Spleen (tissue), 11 donors: ENCODE measurements at regions not wholly inside any gene's neighbourhood (a gene's known extent, or its start where the extent isn't known, plus 50 kb on each side); places are given as distances from the start of the nearest gene placed in this dataset.

Experiments used
- DNase-seq: peaks from one replicate; pipeline ENCODE4 v3.0.0-alpha.2; 2020
- H3K27ac ChIP-seq, 8 donors: fragments of 200-600 bp; sonication (generic) in 7 of 8; 1 replicate in 4 of 8; 2 replicates in 4 of 8; pipeline versions ENCODE4 v1.5.0 to v1.8.0; 2016 to 2021; ENCODE audit warnings: inconsistent platforms in 4 of 8, mild to moderate bottlenecking in 4 of 8, moderate library complexity in 1 of 8
- H3K27me3 ChIP-seq, 7 donors: fragments of 200-600 bp; sonication (generic) in 6 of 7; replicated peaks in 1 of 7; 1 replicate in 4 of 7; 2 replicates in 3 of 7; pipeline versions ENCODE4 v1.5.0 to v1.8.0; 2016 to 2021; ENCODE audit warnings: inconsistent platforms in 3 of 7, mild to moderate bottlenecking in 1 of 7
- H3K36me3 ChIP-seq, 6 donors: fragments of 200-600 bp; sonication (generic) in 5 of 6; 1 replicate in 4 of 6; 2 replicates in 2 of 6; pipeline versions ENCODE4 v1.5.0 to v1.8.0; 2016 to 2021; ENCODE audit warnings: inconsistent platforms in 2 of 6
- H3K4me1 ChIP-seq, 6 donors: fragments of 200-600 bp; sonication (generic) in 5 of 6; 1 replicate in 3 of 6; 2 replicates in 3 of 6; pipeline versions ENCODE4 v1.5.0 to v1.8.0; 2016 to 2021; ENCODE audit warnings: inconsistent platforms in 3 of 6
- H3K4me3 ChIP-seq, 8 donors: fragments of 200-600 bp; sonication (generic) in 7 of 8; 1 replicate in 4 of 8; 2 replicates in 4 of 8; pipeline versions ENCODE4 v1.5.0 to v1.8.0; 2016 to 2021; ENCODE audit warnings: inconsistent platforms in 4 of 8, mild to moderate bottlenecking in 4 of 8, moderate library complexity in 2 of 8
- H3K9me3 ChIP-seq, 8 donors: fragments of 200-600 bp; sonication (generic) in 7 of 8; 1 replicate in 4 of 8; 2 replicates in 4 of 8; pipeline versions ENCODE4 v1.5.0 to v1.8.0; 2016 to 2021; ENCODE audit warnings: inconsistent platforms in 4 of 8
- CTCF ChIP-seq, 11 experiments: fragments of 200-600 bp in 7 of 11; fragments of 450-650 bp in 4 of 11; sonication (generic) in 4 of 11; IDR thresholded peaks in 8 of 11; conservative IDR thresholded peaks in 3 of 11; 1 replicate in 7 of 11; 2 replicates in 4 of 11; pipeline versions ENCODE4 v1.4.0 to v1.8.0; 2016 to 2021; ENCODE audit warnings: antibody characterized with exemption in 11 of 11, inconsistent platforms in 4 of 11, mild to moderate bottlenecking in 1 of 11
- POLR2A ChIP-seq, 3 donors: fragments of 450-650 bp; IDR thresholded peaks; one replicate each; pipeline ENCODE4 v1.5.1; 2017; ENCODE audit warnings: antibody characterized with exemption in 3 of 3, mild to moderate bottlenecking in 1 of 3
- POLR2AphosphoS5 ChIP-seq, 3 donors: sonication (generic); formaldehyde crosslinking; IDR thresholded peaks; one replicate each; pipeline ENCODE4 v1.5.1; 2017; ENCODE audit warnings: antibody characterized with exemption in 3 of 3
- WGBS, 5 donors: extraction: QIAGEN DNeasy Blood & Tissue Kit in 3 of 5; methylation state at CpG; one replicate each; pipeline versions ENCODE4 v1.1.5 to v1.1.7; 2013 to 2018; 5-methylcytosine and 5-hydroxymethylcytosine counted together
- intact Hi-C: fragments of 100-400 bp; cut with DNase I; formaldehyde crosslinking; loops from one replicate; pipeline ENCODE4 v1.15.0; 2023; ENCODE audit warnings: low total_unique reads
- donor health status: healthy with polysubstance abuse.
- donor health status: DM: no; HTN: no; CAD: no; lungs with moderate emphysema.
- donor health status: DM: no; HTN: no; CAD: no.
- donor health status: Bipolar disorder and iron deficiency.
- donor health status: healthy.
- donor health status: DM: no; HTN: no; CAD: no.
- donor health status: DM: yes; HTN: yes; CAD: no.

- DNase-seq: no peak
- 91 to 98% (median 96%) methylated on average over 14 of the region's 14 CpGs for WGBS, 5 donors
- intact Hi-C loops: no loop called here
- Histone ChIP-seq H3K4me1 (no peaks in the 10 kb centered on the region), H3K9me3 (peaks cover 0 to 9% (median 0%) of the 10 kb centered on the region in 8 donors), H3K4me3 (no peak overlapping the region), H3K36me3 (no peaks in the 10 kb centered on the region), H3K27ac (no peak overlapping the region), H3K27me3 (no peaks in the 10 kb centered on the region)
- TF ChIP-seq POLR2A (IDR thresholded peaks at IDR 0.05) (no peak), CTCF (IDR thresholded peaks at IDR 0.05 in 8 of 11, conservative IDR thresholded peaks at IDR 0.05 in 3 of 11) (no peak), POLR2AphosphoS5 (IDR thresholded peaks at IDR 0.05) (no peak)
Measured at GRCh38 chr16:50991006-50991405, 160.1 kb downstream of the SALL1 start.

DNA sequence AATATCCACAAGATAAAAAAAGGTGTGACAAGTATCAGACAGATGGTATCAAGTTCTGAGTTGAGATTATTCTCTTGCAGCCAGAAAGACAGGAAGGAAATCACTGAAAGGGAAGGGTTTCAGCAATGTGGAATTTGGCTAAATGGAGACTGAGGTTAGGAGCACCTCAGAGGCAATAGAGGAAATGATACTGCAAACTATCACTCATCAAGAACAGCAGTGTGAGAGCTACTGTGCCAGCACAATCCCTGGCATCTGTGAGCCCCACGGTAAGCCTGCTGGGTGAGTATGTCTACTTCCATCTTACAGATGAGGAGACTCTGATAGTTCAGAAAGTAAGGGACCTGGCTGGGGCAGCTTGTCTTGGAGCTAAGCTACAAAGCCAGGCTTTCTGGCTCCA lies 162.0 kb downstream of the SALL1 start:
- intact Hi-C loops: no loop called here
- no peak for DNase-seq
- H3K36me3 ChIP-seq: no peaks in the 10 kb centered on the region
- H3K27me3 ChIP-seq: no peaks in the 10 kb centered on the region
- H3K9me3 ChIP-seq: peaks cover 0 to 10% (median 0%) of the 10 kb centered on the region in 8 donors
- no peak overlapping the region for H3K4me3 ChIP-seq
- WGBS, 5 donors: 7 to 23% (median 14%) methylated on average over 1 of the region's 1 CpG
- H3K4me1 ChIP-seq: no peaks in the 10 kb centered on the region
- TF ChIP-seq POLR2AphosphoS5 (IDR thresholded peaks at IDR 0.05) (no peak), POLR2A (IDR thresholded peaks at IDR 0.05) (no peak), CTCF (IDR thresholded peaks at IDR 0.05 in 8 of 11, conservative IDR thresholded peaks at IDR 0.05 in 3 of 11) (no peak)
- H3K27ac ChIP-seq: no peak overlapping the region

GRCh38 chr16:50988441-50988840 lies 162.6 kb downstream of the SALL1 start:
- H3K27ac ChIP-seq: no peak overlapping the region
- TF ChIP-seq CTCF (IDR thresholded peaks at IDR 0.05 in 8 of 11, conservative IDR thresholded peaks at IDR 0.05 in 3 of 11) (no peak), POLR2AphosphoS5 (IDR thresholded peaks at IDR 0.05) (no peak), POLR2A (IDR thresholded peaks at IDR 0.05) (no peak)
- no peak for DNase-seq
- peaks cover 0 to 2% (median 0%) of the 10 kb centered on the region in 7 donors for H3K27me3 ChIP-seq
- intact Hi-C loops: no loop called here
- H3K36me3 ChIP-seq: no peaks in the 10 kb centered on the region
- H3K9me3 ChIP-seq: peaks cover 0 to 10% (median 0%) of the 10 kb centered on the region in 8 donors
- WGBS, 5 donors: 29 to 43% (median 34%) methylated on average over 3 of the region's 3 CpGs
- no peaks in the 10 kb centered on the region for H3K4me1 ChIP-seq
- H3K4me3 ChIP-seq: no peak overlapping the region

DNA sequence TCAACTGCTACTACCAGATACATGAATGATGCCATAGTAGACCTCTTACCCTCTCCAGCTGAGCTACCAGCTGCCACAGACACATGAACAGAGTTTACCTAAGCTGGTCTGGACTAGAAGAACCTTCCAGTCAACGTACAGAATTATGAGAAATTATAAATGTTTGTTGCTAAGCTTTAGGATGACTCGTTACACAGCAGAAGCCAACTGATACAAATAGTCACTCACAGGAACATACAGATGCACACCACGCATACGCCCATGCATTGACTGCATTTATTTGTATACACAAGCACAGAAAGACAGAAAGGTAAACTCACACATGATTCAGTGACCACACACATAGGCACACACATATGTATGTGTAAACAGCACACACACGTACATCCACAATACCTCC lies 164.6 kb downstream of the SALL1 start:
- no peak for DNase-seq
- intact Hi-C loops: no loop called here
- Histone ChIP-seq H3K27me3 (peaks cover 0 to 6% (median 0%) of the 10 kb centered on the region in 7 donors), H3K27ac (no peak overlapping the region), H3K9me3 (peaks cover 0 to 21% (median 0%) of the 10 kb centered on the region in 8 donors), H3K36me3 (no peaks in the 10 kb centered on the region), H3K4me3 (no peak overlapping the region), H3K4me1 (no peaks in the 10 kb centered on the region)
- WGBS, 5 donors: 64 to 69% (median 67%) methylated on average over 5 of the region's 5 CpGs
- TF ChIP-seq POLR2AphosphoS5 (IDR thresholded peaks at IDR 0.05) (no peak), POLR2A (IDR thresholded peaks at IDR 0.05) (no peak), CTCF (IDR thresholded peaks at IDR 0.05 in 8 of 11, conservative IDR thresholded peaks at IDR 0.05 in 3 of 11) (no peak)
